Upper lobe of left lung (tissue), 6 donors: ENCODE measurements at regions not wholly inside any gene's neighbourhood (a gene's known extent, or its start where the extent isn't known, plus 50 kb on each side); places are given as distances from the start of the nearest gene placed in this dataset.

Source experiments
- ATAC-seq, 2 donors: fragments of 200-7000 bp; cut with Tn5 transposase; one replicate each; pipeline ENCODE4 v1.9.1; 2022; ENCODE audit warnings: mild to moderate bottlenecking in 2 of 2, moderate library complexity in 2 of 2; ENCODE audit not compliant: low FRiP score in 2 of 2
- DNase-seq, 2 donors: peaks; one replicate each; pipeline ENCODE4 v3.0.0-alpha.2; 2019 to 2020
- H3K27ac ChIP-seq, 4 donors: fragments of 200-600 bp; sonication (generic); one replicate each; pipeline ENCODE4 v1.5.1; 2016 to 2019
- H3K27me3 ChIP-seq, 4 donors: fragments of 200-600 bp; sonication (generic); one replicate each; pipeline ENCODE4 v1.5.1; 2017 to 2019
- H3K36me3 ChIP-seq, 4 donors: fragments of 200-600 bp; sonication (generic); one replicate each; pipeline ENCODE4 v1.5.1; 2016 to 2019
- H3K4me1 ChIP-seq, 4 donors: fragments of 200-600 bp; sonication (generic); one replicate each; pipeline ENCODE4 v1.5.1; 2018 to 2019
- H3K4me3 ChIP-seq, 4 donors: fragments of 200-600 bp; sonication (generic); one replicate each; pipeline ENCODE4 v1.5.1; 2017 to 2019; ENCODE audit warnings: mild to moderate bottlenecking in 2 of 4, moderate library complexity in 1 of 4
- H3K9me3 ChIP-seq, 4 donors: fragments of 200-600 bp; sonication (generic); one replicate each; pipeline ENCODE4 v1.5.1; 2018 to 2019
- CTCF ChIP-seq, 6 experiments: fragments of 450-650 bp in 4 of 6; fragments of 200-600 bp in 2 of 6; sonication (generic) in 2 of 6; IDR thresholded peaks; one replicate each; pipeline ENCODE4 v1.5.1; 2016 to 2019; ENCODE audit warnings: antibody characterized with exemption in 6 of 6
- EP300 ChIP-seq, 4 donors: sonication (generic); formaldehyde crosslinking; IDR thresholded peaks; one replicate each; pipeline ENCODE4 v1.5.1; 2017; ENCODE audit warnings: antibody characterized with exemption in 4 of 4, control low read depth in 2 of 4
- POLR2A ChIP-seq, 4 donors: fragments of 450-650 bp; IDR thresholded peaks; one replicate each; pipeline ENCODE4 v1.5.1; 2016 to 2017; ENCODE audit warnings: antibody characterized with exemption in 4 of 4, mild to moderate bottlenecking in 2 of 4
- POLR2AphosphoS5 ChIP-seq, 2 donors: sonication (generic); formaldehyde crosslinking; IDR thresholded peaks; one replicate each; pipeline ENCODE4 v1.5.1; 2017; ENCODE audit warnings: antibody characterized with exemption in 2 of 2
- WGBS, 2 donors: methylation state at CpG; one replicate each; pipeline ENCODE4 v1.1.5; 2017 to 2018; 5-methylcytosine and 5-hydroxymethylcytosine counted together
- donor health status: DM: no; HTN: no; CAD: no; lungs with moderate emphysema.
- donor health status: DM: no; HTN: yes; CAD: no; lungs with severe emphysema.

- no peaks in the 10 kb centered on the region for H3K36me3 ChIP-seq
- no peak for TF ChIP-seq POLR2A (IDR thresholded peaks at IDR 0.05)
- TF ChIP-seq POLR2AphosphoS5 (IDR thresholded peaks at IDR 0.05) = no peak
- TF ChIP-seq CTCF (IDR thresholded peaks at IDR 0.05) = no peak
- no peak for TF ChIP-seq EP300 (IDR thresholded peaks at IDR 0.05)
- no peaks in the 10 kb centered on the region for H3K9me3 ChIP-seq
- H3K4me1 ChIP-seq = no peaks in the 10 kb centered on the region
- no peak overlapping the region for H3K4me3 ChIP-seq
- DNase-seq (no peak), ATAC-seq (no peak)
- H3K27me3 ChIP-seq = no peaks in the 10 kb centered on the region
- WGBS, 2 donors = 78 to 86% methylated on average over 2 of the region's 2 CpGs
- no peak overlapping the region for H3K27ac ChIP-seq
Observed at GRCh38 chr10:105352281-105352680, 711.2 kb downstream of the SORCS3 start.

GRCh38 chr10:105351187-105351586 lies 710.1 kb downstream of the SORCS3 start:
- Histone ChIP-seq H3K9me3 (no peaks in the 10 kb centered on the region), H3K4me3 (no peak overlapping the region), H3K36me3 (no peaks in the 10 kb centered on the region), H3K4me1 (no peaks in the 10 kb centered on the region), H3K27ac (no peak overlapping the region), H3K27me3 (no peaks in the 10 kb centered on the region)
- no peak for DNase-seq
- TF ChIP-seq POLR2AphosphoS5 (IDR thresholded peaks at IDR 0.05) (no peak), CTCF (IDR thresholded peaks at IDR 0.05) (no peak), EP300 (IDR thresholded peaks at IDR 0.05) (no peak), POLR2A (IDR thresholded peaks at IDR 0.05) (no peak)
- peak in 1 of 2 donors; percentile 26 for ATAC-seq
- WGBS, 2 donors = 84 to 88% methylated on average over 2 of the region's 2 CpGs

GRCh38 chr10:105347487-105347886 lies 706.4 kb downstream of the SORCS3 start:
- no peak for ATAC-seq
- 79 to 84% methylated on average over 2 of the region's 2 CpGs for WGBS, 2 donors
- H3K27ac ChIP-seq = no peak overlapping the region

GRCh38 chr10:105342606-105343005 lies 701.5 kb downstream of the SORCS3 start:
- ATAC-seq (no peak), DNase-seq (no peak)
- TF ChIP-seq CTCF (IDR thresholded peaks at IDR 0.05) = no peak
- TF ChIP-seq POLR2AphosphoS5 (IDR thresholded peaks at IDR 0.05) = no peak
- TF ChIP-seq EP300 (IDR thresholded peaks at IDR 0.05) = no peak
- TF ChIP-seq POLR2A (IDR thresholded peaks at IDR 0.05) = no peak
- no peaks in the 10 kb centered on the region for H3K27me3 ChIP-seq
- 51 to 52% methylated on average over 4 of the region's 4 CpGs for WGBS, 2 donors
- H3K9me3 ChIP-seq = no peaks in the 10 kb centered on the region
- H3K4me1 ChIP-seq = no peaks in the 10 kb centered on the region
- no peak overlapping the region for H3K4me3 ChIP-seq
- H3K27ac ChIP-seq = no peak overlapping the region
- H3K36me3 ChIP-seq = no peaks in the 10 kb centered on the region

More at GRCh38 chr10:105347487-105347886, 706.4 kb downstream of the SORCS3 start:
- Histone ChIP-seq H3K9me3 (no peaks in the 10 kb centered on the region), H3K4me1 (no peaks in the 10 kb centered on the region), H3K36me3 (no peaks in the 10 kb centered on the region), H3K4me3 (no peak overlapping the region), H3K27me3 (no peaks in the 10 kb centered on the region)
- DNase-seq = no peak
- TF ChIP-seq CTCF (IDR thresholded peaks at IDR 0.05) (no peak), POLR2A (IDR thresholded peaks at IDR 0.05) (no peak), POLR2AphosphoS5 (IDR thresholded peaks at IDR 0.05) (no peak), EP300 (IDR thresholded peaks at IDR 0.05) (no peak)

GRCh38 chr10:105339669-105340068 lies 698.6 kb downstream of the SORCS3 start:
- ATAC-seq = no peak
- H3K27ac ChIP-seq = no peak overlapping the region
- no peak overlapping the region for H3K4me3 ChIP-seq
- H3K36me3 ChIP-seq = no peaks in the 10 kb centered on the region
- H3K27me3 ChIP-seq = no peaks in the 10 kb centered on the region
- TF ChIP-seq EP300 (IDR thresholded peaks at IDR 0.05) = no peak
- TF ChIP-seq CTCF (IDR thresholded peaks at IDR 0.05) = no peak
- no peak for TF ChIP-seq POLR2AphosphoS5 (IDR thresholded peaks at IDR 0.05)
- TF ChIP-seq POLR2A (IDR thresholded peaks at IDR 0.05) = no peak
- no peak for DNase-seq
- no peaks in the 10 kb centered on the region for H3K9me3 ChIP-seq
- H3K4me1 ChIP-seq = no peaks in the 10 kb centered on the region
- WGBS, 2 donors = 52 to 56% methylated on average over 1 of the region's 1 CpG
